ENCODE measurements at regions not wholly inside any gene's neighbourhood (a gene's known extent, or its start where the extent isn't known, plus 50 kb on each side); places are given as distances from the start of the nearest gene placed in this dataset.

DNA sequence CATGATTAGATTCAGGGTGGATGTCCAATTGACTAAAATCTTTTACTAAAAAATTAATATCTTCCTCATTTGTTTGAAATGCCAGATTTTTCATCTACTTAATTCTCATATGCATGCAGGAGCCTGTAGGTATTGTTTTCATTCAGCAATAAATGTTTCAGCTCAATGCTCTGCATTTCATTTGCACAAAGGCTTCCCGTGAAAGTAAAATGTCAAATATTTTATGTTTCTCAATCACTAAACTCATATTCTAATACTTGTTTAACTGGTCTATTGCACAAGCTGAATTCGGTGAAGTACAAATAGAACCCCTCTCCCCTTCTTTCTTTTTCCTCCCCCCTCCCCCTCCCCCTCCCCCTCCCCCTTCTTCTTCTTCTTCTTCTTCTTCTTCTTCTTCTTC lies 175.9 kb downstream of the MCHR2 start:
- no peak overlapping the region for H3K4me3 ChIP-seq (ENCODE audit: control insufficient read depth in 2 of 3, extremely low read depth in 1 of 3, insufficient read depth in 2 of 3, low read depth in 1 of 3, low read length in 3 of 3)
- H3K9me1 ChIP-seq (ENCODE audit: control insufficient read depth, extremely low read depth, insufficient read depth, low read length) = no peaks in the 10 kb centered on the region
- H3K79me2 ChIP-seq (ENCODE audit: control insufficient read depth, insufficient read depth, low read length) = no peaks in the 10 kb centered on the region
- no peak overlapping the region for H3K4me2 ChIP-seq (ENCODE audit: control insufficient read depth, extremely low read depth, insufficient read depth, low read depth, low read length)
- TF ChIP-seq, protein P1, sequence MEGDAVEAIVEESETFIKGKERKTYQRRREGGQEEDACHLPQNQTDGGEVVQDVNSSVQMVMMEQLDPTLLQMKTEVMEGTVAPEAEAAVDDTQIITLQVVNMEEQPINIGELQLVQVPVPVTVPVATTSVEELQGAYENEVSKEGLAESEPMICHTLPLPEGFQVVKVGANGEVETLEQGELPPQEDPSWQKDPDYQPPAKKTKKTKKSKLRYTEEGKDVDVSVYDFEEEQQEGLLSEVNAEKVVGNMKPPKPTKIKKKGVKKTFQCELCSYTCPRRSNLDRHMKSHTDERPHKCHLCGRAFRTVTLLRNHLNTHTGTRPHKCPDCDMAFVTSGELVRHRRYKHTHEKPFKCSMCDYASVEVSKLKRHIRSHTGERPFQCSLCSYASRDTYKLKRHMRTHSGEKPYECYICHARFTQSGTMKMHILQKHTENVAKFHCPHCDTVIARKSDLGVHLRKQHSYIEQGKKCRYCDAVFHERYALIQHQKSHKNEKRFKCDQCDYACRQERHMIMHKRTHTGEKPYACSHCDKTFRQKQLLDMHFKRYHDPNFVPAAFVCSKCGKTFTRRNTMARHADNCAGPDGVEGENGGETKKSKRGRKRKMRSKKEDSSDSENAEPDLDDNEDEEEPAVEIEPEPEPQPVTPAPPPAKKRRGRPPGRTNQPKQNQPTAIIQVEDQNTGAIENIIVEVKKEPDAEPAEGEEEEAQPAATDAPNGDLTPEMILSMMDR (optimal IDR thresholded peaks at IDR 0.05 in 1 of 3, IDR thresholded peaks at IDR 0.05 in 1 of 3, conservative IDR thresholded peaks at IDR 0.05 in 1 of 3; ENCODE audit: extremely low read depth in 1 of 3, insufficient read depth in 2 of 3, low read length in 3 of 3) = no peak
- H3K27ac ChIP-seq (ENCODE audit: control insufficient read depth, insufficient read depth, low read length) = no peak overlapping the region
- dilution Hi-C loops (cut with MboI; ENCODE audit: extremely low pct_ligation_motif_present, low sequenced_read_pairs) = no loop called here
- no peak overlapping the region for H3K9ac ChIP-seq (ENCODE audit: control insufficient read depth, extremely low read depth, insufficient read depth, low read length)
- FAIRE-seq (no peak), DNase-seq (ENCODE audit: low read depth, low spot score) (no peak)
- no peak overlapping the region for H2AFZ ChIP-seq (ENCODE audit: control insufficient read depth, low read length)
- H3K4me1 ChIP-seq (ENCODE audit: control insufficient read depth, extremely low read depth, insufficient read depth, low read length) = peaks cover 10% of the 10 kb centered on the region
- no peaks in the 10 kb centered on the region for H3K9me3 ChIP-seq (ENCODE audit: control insufficient read depth, low read depth, low read length)
- no peaks in the 10 kb centered on the region for H3K36me3 ChIP-seq (ENCODE audit: control insufficient read depth in 2 of 2, extremely low read depth in 1 of 2, insufficient read depth in 2 of 2, low read length in 2 of 2)
- H4K20me1 ChIP-seq (ENCODE audit: control insufficient read depth, extremely low read depth, insufficient read depth, low read length) = no peaks in the 10 kb centered on the region
- H3K27me3 ChIP-seq (ENCODE audit: control insufficient read depth, extremely low read depth, insufficient read depth, low read length) = no peaks in the 10 kb centered on the region

DNA sequence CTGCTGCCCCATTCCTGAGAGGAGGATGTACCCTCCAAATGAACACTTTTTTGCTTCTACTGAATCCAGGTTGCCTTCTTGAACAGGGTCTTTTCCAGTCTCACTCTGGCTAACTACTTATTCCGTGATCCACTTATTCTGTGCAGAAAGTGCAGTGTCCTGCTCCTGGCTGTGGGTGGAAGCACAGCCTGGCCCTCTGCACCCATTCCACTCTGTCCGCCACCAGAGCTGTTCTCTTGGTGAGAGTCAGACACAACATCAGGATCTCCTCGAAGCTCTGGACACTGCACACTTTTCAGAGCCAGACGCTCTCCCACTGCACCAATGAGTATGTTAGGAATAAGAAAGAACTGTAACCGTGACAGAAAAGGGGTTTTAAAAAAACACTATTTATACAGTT lies 174.2 kb downstream of the MCHR2 start:
- FAIRE-seq (no peak), DNase-seq (ENCODE audit: low read depth, low spot score) (no peak)
- Histone ChIP-seq H3K79me2 (ENCODE audit: control insufficient read depth, insufficient read depth, low read length) (no peaks in the 10 kb centered on the region), H3K9ac (ENCODE audit: control insufficient read depth, extremely low read depth, insufficient read depth, low read length) (no peak overlapping the region), H4K20me1 (ENCODE audit: control insufficient read depth, extremely low read depth, insufficient read depth, low read length) (no peaks in the 10 kb centered on the region), H3K9me3 (ENCODE audit: control insufficient read depth, low read depth, low read length) (no peaks in the 10 kb centered on the region), H3K4me3 (ENCODE audit: control insufficient read depth in 2 of 3, extremely low read depth in 1 of 3, insufficient read depth in 2 of 3, low read depth in 1 of 3, low read length in 3 of 3) (no peak overlapping the region), H2AFZ (ENCODE audit: control insufficient read depth, low read length) (no peak overlapping the region), H3K27me3 (ENCODE audit: control insufficient read depth, extremely low read depth, insufficient read depth, low read length) (no peaks in the 10 kb centered on the region), H3K9me1 (ENCODE audit: control insufficient read depth, extremely low read depth, insufficient read depth, low read length) (no peaks in the 10 kb centered on the region), H3K4me1 (ENCODE audit: control insufficient read depth, extremely low read depth, insufficient read depth, low read length) (peaks cover 11% of the 10 kb centered on the region), H3K27ac (ENCODE audit: control insufficient read depth, insufficient read depth, low read length) (no peak overlapping the region), H3K36me3 (ENCODE audit: control insufficient read depth in 2 of 2, extremely low read depth in 1 of 2, insufficient read depth in 2 of 2, low read length in 2 of 2) (no peaks in the 10 kb centered on the region), H3K4me2 (ENCODE audit: control insufficient read depth, extremely low read depth, insufficient read depth, low read depth, low read length) (no peak overlapping the region)
- dilution Hi-C loops (cut with MboI; ENCODE audit: extremely low pct_ligation_motif_present, low sequenced_read_pairs) = no loop called here
- TF ChIP-seq EZH2 (IDR thresholded peaks at IDR 0.05; ENCODE audit: low read length) = no peak
- TF ChIP-seq, protein P1 (optimal IDR thresholded peaks at IDR 0.05 in 1 of 3, IDR thresholded peaks at IDR 0.05 in 1 of 3, conservative IDR thresholded peaks at IDR 0.05 in 1 of 3; ENCODE audit: extremely low read depth in 1 of 3, insufficient read depth in 2 of 3, low read length in 3 of 3) = no peak
